ENCODE measurements at regions not wholly inside any gene's neighbourhood (a gene's known extent, or its start where the extent isn't known, plus 50 kb on each side); places are given as distances from the start of the nearest gene placed in this dataset.
A peak's percentile ranks its signal among the peaks of the same experiment; 100 is the strongest.

- DNase-seq (ENCODE audit: low spot score) = no peak
- Histone ChIP-seq H3K9me3 (peaks cover 0 to 7% of the 10 kb centered on the region in 2 donors), H3K4me1 (no peaks in the 10 kb centered on the region), H3K27ac (no peak overlapping the region), H3K4me3 (no peak overlapping the region), H3K36me3 (no peaks in the 10 kb centered on the region), H3K27me3 (no peaks in the 10 kb centered on the region)
- TF ChIP-seq CTCF (IDR thresholded peaks at IDR 0.05) = no peak
Observed at GRCh38 chr5:15214010-15214409, 286.0 kb upstream of the FBXL7 start.

DNA sequence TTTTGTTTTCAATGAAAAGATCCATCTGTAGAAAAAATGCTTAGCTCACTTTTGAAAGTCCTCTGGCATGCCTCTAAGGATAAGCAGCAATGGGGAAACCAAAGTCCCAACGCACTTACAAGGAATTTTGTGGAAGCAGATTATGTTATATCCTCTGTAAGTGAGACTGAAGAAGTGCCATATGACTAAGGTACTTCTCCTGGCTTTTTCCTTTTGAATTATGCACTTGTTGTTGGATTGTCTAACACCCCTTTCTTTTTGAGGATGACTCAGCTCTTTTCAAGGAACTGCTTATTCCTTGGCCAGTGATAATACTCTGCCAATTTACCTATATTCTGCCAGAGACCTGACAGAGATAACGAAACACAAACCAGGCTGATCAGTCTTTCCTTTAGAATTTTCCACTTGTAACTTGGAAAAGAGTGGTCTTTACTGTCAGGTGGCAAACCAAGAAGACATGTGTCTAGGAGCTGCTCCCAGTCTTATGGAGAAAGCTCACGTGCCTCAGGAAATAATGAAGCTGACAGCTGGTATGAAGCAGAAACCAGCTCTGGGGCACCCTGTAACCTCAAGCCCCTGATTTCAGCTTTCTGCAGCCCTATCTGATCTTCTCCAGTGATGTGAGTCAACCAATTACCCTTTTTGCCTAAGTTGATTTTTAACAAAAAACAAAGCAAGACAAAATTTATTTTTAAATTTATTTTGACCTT is 290.8 kb upstream of the FBXL7 start:
- TF ChIP-seq CTCF (IDR thresholded peaks at IDR 0.05) = no peak
- no peaks in the 10 kb centered on the region for H3K4me1 ChIP-seq
- peaks cover 0 to 7% of the 10 kb centered on the region in 2 donors for H3K9me3 ChIP-seq
- no peak for DNase-seq (ENCODE audit: low spot score)
- no peak overlapping the region for H3K27ac ChIP-seq
- H3K27me3 ChIP-seq = no peaks in the 10 kb centered on the region
- no peaks in the 10 kb centered on the region for H3K36me3 ChIP-seq
- H3K4me3 ChIP-seq = no peak overlapping the region

GRCh38 chr5:15206133-15206532 is 293.8 kb upstream of the FBXL7 start:
- TF ChIP-seq CTCF (IDR thresholded peaks at IDR 0.05) = no peak

DNA sequence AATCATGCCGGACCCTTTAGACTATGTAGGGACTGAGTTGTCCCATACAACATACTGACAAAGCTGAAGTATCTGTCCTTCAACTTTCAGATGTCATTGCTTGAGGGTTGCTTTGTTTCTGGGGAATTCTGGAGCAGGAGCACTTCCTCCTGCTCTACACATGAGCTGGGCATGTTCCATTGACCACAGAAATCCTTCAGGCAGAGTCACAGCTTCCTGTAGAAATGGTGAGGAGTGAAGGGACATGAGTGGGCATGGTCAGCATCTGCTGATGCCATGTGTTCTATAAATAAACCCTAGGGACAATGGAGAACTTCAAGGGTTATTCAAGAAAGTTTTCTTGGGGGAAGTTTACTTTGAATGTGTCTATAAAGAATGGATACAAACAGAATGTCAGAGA is 296.6 kb upstream of the FBXL7 start:
- no peaks in the 10 kb centered on the region for H3K36me3 ChIP-seq
- H3K4me1 ChIP-seq = no peaks in the 10 kb centered on the region
- no peaks in the 10 kb centered on the region for H3K27me3 ChIP-seq
- H3K27ac ChIP-seq = no peak overlapping the region
- no peak overlapping the region for H3K4me3 ChIP-seq
- DNase-seq (ENCODE audit: low spot score) = no peak
- TF ChIP-seq CTCF (IDR thresholded peaks at IDR 0.05) = no peak
- H3K9me3 ChIP-seq = no peaks in the 10 kb centered on the region

More at GRCh38 chr5:15206133-15206532, 293.8 kb upstream of the FBXL7 start:
- no peak for DNase-seq (ENCODE audit: low spot score)
- H3K36me3 ChIP-seq = no peaks in the 10 kb centered on the region
- H3K4me3 ChIP-seq = no peak overlapping the region
- H3K27me3 ChIP-seq = no peaks in the 10 kb centered on the region
- no peaks in the 10 kb centered on the region for H3K4me1 ChIP-seq
- H3K9me3 ChIP-seq = no peaks in the 10 kb centered on the region
- no peak overlapping the region for H3K27ac ChIP-seq

DNA sequence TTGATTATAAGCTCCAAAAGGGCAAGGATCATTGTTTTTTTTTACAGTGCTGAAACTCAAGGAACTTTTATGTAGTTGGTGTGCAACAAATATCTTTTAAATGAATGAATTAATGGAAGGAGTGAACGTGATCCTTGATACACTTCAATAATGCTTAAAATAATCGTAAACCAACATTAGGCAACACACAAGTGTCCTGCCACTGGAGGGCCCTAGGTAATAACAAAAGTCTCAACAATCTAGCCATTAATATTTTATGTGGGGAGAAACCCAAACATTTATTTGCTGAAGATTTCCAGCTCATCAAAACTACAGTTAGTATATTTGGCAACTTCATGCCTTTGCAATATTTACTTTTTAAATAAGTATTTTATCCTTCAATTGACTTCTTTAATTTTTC is 309.0 kb upstream of the FBXL7 start:
- Histone ChIP-seq H3K4me1 (no peaks in the 10 kb centered on the region), H3K36me3 (no peaks in the 10 kb centered on the region), H3K4me3 (no peak overlapping the region), H3K27me3 (no peaks in the 10 kb centered on the region), H3K9me3 (peaks cover 0 to 4% of the 10 kb centered on the region in 2 donors), H3K27ac (no peak overlapping the region)
- no peak for DNase-seq (ENCODE audit: low spot score)
- peak in 1 of 2 donors; percentile 48 for TF ChIP-seq CTCF (IDR thresholded peaks at IDR 0.05)

GRCh38 chr5:15183520-15183919 is 311.9 kb upstream of the ANKH start:
- H3K27me3 ChIP-seq = no peaks in the 10 kb centered on the region
- peaks cover 0 to 9% of the 10 kb centered on the region in 2 donors for H3K9me3 ChIP-seq
- no peak for DNase-seq (ENCODE audit: low spot score)
- no peaks in the 10 kb centered on the region for H3K4me1 ChIP-seq
- TF ChIP-seq CTCF (IDR thresholded peaks at IDR 0.05) = peak in 1 of 2 donors; percentile 30
- no peak overlapping the region for H3K4me3 ChIP-seq
- no peaks in the 10 kb centered on the region for H3K36me3 ChIP-seq
- H3K27ac ChIP-seq = no peak overlapping the region

Measured in right atrium auricular region (tissue), 2 donors.